Renal cortical epithelial cell (primary cell): ENCODE measurements at regions not wholly inside any gene's neighbourhood (a gene's known extent, or its start where the extent isn't known, plus 50 kb on each side); places are given as distances from the start of the nearest gene placed in this dataset.

Source experiments
- DNase-seq: peaks from one replicate; pipeline ENCODE4 v3.0.0-alpha.2; 2011; ENCODE audit warnings: low read depth

GRCh38 chr7:153445641-153446040 is 606.6 kb upstream of the DPP6 start:
- DNase-seq: no peak

- no peak for DNase-seq
These were observed 605.7 kb upstream of the DPP6 start for GRCh38 chr7:153446490-153446889.

GRCh38 chr7:153447011-153447410 is 605.2 kb upstream of the DPP6 start:
- no peak for DNase-seq

GRCh38 chr7:153452661-153453060 is 599.5 kb upstream of the DPP6 start:
- no peak for DNase-seq

DNA sequence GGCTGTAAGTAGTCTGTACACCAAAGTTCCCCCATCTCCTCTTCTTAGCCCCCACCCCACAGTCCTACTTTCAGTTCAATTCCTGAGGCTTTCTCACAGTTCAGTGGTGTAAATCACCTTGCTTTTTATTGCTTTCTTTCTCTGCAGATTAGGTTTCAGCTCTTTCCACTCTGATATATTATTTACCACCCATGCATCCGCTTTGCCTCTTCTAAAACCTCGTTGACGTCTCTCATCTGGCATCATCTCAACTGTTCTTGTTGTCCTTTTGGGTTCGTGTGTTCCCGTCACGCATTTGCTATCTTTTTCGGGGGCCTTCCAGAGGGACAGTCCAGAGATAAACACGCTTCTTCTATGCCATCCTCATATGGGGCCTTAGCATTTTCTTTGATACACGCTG is 597.9 kb upstream of the DPP6 start:
- no peak for DNase-seq

- no peak for DNase-seq
These were observed 594.5 kb upstream of the DPP6 start for GRCh38 chr7:153457746-153458145.

GRCh38 chr7:153470004-153470671 is 582.1 kb upstream of the DPP6 start:
- DNase-seq: no peak

- no peak for DNase-seq
These were observed 579.7 kb upstream of the DPP6 start for GRCh38 chr7:153472516-153472915.

GRCh38 chr7:153473185-153473584 is 579.0 kb upstream of the DPP6 start:
- no peak for DNase-seq

DNA sequence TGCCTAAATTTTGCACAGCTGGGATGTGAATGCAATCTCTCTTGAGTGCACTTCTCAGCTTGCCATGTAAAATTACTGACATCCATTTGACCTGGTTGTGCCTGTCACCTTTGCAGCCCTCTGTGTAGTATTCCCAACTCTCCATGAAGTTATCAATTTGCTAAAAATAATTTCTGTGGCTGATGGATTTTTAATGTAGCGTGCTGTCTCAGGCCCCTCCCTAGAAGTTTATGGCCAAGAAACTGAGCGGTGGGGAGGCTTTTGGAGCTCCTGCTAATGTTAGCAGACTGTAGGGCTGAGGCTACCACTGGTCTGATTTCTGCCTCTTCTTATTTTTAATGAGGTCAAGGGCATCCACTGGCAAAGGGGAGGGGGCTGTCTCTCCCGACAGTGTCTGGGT is 577.0 kb upstream of the DPP6 start:
- DNase-seq: no peak

- DNase-seq: no peak
These were observed 576.0 kb upstream of the DPP6 start for GRCh38 chr7:153476166-153476565.

DNA sequence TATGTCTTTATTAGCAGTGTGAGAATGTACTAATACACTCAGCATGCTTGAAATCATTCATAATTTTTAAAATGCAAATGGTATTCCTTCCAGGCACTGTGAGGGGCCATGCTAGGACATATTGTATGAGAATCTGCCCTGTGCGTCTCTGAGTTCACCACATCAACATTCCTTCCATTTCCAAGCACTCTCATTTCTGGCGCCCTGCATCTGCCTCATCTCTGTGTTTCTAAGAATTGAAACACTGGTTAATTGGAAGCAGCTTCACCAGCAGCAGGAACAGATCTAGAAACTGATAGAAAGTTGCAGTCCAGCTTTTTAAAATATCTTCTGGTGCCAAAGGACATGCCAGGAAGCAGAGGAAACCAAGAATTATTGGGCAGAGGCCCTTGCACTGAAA is 555.9 kb upstream of the DPP6 start:
- DNase-seq: no peak

- DNase-seq: no peak
These were observed 549.1 kb upstream of the DPP6 start for GRCh38 chr7:153503093-153503492.

DNA sequence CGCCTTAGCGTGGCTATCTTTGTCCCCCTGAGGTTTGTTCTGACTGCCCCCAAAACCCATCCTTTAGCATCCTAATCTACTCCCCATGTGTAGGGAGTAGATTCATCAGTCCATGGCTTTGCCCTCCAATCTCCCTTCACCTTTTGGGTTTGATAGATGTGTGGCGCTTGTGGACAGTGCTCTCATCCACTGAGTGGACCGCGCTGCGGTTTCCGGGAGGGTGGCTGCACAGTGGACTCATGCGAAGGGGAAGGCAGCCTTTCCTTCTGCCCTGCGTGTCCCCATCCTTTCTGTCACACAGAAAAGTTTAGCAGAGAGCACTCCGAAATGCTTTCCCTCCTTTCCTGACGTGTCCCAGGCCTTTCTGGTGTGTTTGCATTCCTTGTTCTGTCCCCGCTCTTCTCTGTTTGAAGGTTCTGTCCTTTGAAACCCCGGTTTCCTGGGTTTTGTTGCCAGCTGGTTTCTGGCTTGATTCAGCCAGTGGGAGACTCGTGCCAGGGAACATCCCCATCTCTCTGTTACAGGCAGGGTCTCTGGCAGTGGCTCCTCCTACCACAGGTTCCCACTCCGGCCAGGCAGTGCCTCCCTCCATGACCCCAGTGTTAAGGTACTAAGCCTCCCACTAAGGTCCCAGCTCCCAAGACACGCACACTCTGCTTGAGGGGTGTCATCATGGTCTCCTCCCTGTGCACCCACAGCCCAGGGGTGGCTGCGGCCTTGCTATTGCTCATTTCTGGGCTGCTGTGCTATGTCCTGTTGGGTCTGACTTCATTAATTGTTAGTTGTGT is 547.7 kb upstream of the DPP6 start:
- no peak for DNase-seq

- no peak for DNase-seq
These were observed 544.3 kb upstream of the DPP6 start for GRCh38 chr7:153507885-153508284.

DNA sequence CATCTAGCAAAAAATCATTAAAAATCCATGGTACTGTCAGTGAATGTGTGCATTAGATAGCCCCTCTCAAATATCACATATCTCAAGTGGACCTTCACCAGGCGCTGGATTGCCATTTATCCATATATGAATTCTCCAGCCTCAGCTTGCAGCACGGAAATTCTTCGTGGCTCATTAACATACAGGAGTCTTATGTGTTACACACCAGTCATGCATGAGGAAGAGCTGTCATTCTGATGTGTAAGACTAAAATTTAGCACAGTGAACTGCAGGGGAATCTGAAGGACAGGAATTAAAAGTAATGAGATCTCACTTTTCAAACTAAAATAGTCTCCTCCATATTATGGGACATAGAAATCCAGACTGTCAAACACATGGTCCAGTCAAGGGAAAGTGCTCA is 542.4 kb upstream of the DPP6 start:
- DNase-seq: no peak

- DNase-seq: no peak
These were observed 541.5 kb upstream of the DPP6 start for GRCh38 chr7:153510674-153511073.

DNA sequence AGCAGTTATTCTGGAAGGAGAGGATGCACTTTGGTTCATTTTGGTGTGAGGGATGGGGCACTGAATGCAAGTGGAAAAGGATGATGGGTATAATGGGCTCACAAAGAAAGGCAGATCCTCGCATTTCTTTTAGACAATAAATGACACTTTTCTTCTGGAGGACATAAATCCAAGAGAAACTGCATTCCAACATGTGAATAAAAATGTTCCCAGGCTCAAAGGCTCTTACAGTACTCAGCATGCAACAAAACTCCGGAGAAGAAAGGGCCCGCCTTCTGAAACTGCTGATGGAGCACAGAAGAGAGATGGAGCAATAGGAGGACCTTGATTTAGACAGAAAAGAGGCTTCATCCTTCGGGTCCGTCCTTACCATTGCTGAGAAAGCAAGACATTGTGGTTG is 538.2 kb upstream of the DPP6 start:
- DNase-seq: no peak

- no peak for DNase-seq
These were observed 536.8 kb upstream of the DPP6 start for GRCh38 chr7:153515359-153515758.

GRCh38 chr7:153518201-153518984 is 533.8 kb upstream of the DPP6 start:
- DNase-seq: peak; percentile 1

DNA sequence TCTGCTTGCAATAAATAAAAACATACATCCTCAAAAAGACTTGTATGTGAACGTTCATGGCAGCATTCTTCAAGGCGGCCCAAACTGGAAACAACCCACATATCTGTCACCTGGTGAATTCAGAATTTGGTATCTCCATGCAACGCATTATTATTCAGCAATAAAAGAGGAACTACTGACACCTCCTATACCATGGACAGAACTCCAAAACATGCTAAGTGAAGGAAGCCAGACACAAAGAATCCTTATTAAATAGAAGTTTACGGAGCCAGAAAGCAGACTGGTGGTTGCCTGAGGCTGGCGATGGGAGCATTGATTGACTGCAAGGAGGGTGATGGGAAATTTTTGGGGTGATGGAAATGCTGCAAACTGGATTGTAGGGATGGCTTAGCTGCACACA is 530.8 kb upstream of the DPP6 start:
- no peak for DNase-seq

- no peak for DNase-seq
These were observed 529.9 kb upstream of the DPP6 start for GRCh38 chr7:153522261-153522660.
